Fibroblast of the aortic adventitia (primary cell): ENCODE measurements at regions not wholly inside any gene's neighbourhood (a gene's known extent, or its start where the extent isn't known, plus 50 kb on each side); places are given as distances from the start of the nearest gene placed in this dataset.
A peak's percentile ranks its signal among the peaks of the same experiment; 100 is the strongest.

Source experiments
- DNase-seq: peaks from one replicate; pipeline ENCODE4 v3.0.0-alpha.2; 2010; ENCODE audit warnings: low read depth
- H3K4me3 ChIP-seq: 2 replicates; pipeline ENCODE4 v1.5.1; 2011; ENCODE audit warnings: low read depth, mild to moderate bottlenecking, control low read depth, low read length, moderate library complexity
- CTCF ChIP-seq: IDR thresholded peaks from 2 replicates; pipeline ENCODE4 v1.5.1; 2011; ENCODE audit warnings: mild to moderate bottlenecking, low read length, control low read depth, inconsistent platforms; ENCODE audit not compliant: insufficient read depth

DNA sequence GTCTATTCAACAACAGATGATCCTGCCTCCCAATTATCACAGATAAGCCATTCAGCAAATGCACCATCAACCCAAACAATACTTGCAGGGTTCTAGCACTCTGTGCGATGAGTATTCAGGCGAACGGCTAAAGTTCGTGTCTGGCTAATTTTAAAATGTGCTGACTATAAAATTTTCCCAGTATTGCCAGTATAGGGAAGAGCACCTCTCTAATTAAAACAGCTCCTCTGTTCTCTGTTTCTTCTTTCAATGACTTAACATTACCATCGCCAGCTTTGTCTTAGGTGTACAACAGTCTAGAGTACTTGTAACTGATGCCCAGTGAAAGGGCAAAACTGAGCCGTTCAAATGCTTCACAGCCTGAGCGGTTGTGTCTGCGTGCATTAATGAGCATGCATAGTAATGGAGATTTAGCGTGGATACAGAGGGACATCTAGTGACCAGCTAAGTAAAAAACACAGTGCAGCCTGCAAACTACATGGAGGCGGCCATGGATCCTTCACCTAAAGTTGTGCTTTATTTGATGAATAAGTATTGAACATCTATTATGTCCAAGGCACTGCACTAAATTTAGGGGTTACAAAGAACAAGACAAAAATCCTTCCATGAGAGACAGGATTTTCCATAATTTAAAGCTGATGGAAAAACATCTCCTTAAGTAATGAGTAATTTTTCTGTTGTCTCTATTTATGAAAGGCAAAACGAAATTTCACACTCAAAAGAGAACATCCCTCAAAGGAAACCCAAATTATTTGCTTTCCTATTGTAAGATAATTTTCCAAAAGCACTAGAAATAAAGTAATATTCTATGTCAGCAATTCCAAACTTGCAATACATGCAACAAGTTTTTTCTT is 120.0 kb downstream of the SETD4 start:
- TF ChIP-seq CTCF, result peak; percentile 79
- no peak overlapping the region for H3K4me3 ChIP-seq
- DNase-seq, result peak; percentile 89

- no peak overlapping the region for H3K4me3 ChIP-seq
- no peak for DNase-seq
- no peak for TF ChIP-seq CTCF
Measured at GRCh38 chr21:35938446-35938845, 121.9 kb downstream of the SETD4 start.

- TF ChIP-seq CTCF, result peak; percentile 45
- DNase-seq, result peak; percentile 89
- H3K4me3 ChIP-seq, result no peak overlapping the region
Measured at GRCh38 chr21:35933466-35933865, 126.9 kb downstream of the SETD4 start.

DNA sequence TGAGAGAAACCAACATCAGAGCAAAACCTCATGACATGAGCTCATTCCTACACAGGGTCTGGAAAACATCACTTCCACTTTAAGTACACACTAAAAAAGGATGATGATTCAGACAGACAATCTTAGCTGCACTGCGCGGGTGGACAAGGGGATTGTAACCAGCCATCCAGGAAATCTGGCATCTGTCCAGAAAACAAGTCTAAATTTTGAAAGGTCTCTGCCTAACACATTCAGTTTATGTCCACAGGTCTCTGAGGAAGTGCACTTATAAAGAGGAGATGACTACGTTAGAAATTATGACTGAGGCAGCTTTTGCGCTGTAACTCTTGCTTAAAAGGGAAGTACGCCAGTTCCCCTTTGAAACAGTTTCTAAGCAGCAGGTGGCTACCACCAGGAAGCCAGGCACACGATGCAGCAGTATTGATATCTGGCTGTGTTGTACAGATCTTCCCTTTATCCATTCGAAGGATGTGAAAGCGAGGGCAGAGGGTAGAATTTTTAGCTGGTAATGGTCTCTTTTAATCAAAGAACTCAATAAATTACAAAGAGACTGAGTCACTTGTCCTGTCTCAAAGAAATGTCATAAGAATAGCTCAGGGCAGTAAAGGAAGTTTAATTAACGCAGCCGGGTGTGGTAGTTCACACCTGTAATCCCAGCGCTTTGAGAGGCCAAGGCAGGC is 128.0 kb downstream of the SETD4 start:
- TF ChIP-seq CTCF, result no peak
- no peak overlapping the region for H3K4me3 ChIP-seq
- peak; percentile 92 for DNase-seq

- DNase-seq, result no peak
- no peak overlapping the region for H3K4me3 ChIP-seq
- TF ChIP-seq CTCF, result no peak
Measured at GRCh38 chr21:35929901-35930300, 130.4 kb downstream of the SETD4 start.

DNA sequence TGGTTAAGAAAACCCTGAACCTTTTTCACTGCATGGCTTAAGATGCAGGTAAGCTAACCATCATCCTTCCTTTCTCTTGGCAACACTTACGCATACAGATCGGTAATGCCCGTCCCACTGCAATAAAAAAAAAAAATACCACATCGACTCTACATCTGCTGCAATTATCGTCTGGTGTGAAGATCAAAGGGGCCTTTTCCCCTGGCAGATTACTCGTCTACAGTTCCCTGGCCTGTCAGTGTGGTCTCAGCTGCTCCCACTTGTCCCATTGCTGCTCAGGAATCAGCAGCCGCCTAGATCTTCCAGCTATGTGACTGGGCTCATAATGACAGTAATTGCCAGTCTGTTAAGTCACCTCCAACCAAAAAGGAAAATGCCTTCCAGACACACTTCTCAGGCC is 133.1 kb downstream of the SETD4 start:
- H3K4me3 ChIP-seq, result no peak overlapping the region
- TF ChIP-seq CTCF, result no peak
- no peak for DNase-seq
